K562 (cell line): ENCODE measurements at regions not wholly inside any gene's neighbourhood (a gene's known extent, or its start where the extent isn't known, plus 50 kb on each side); places are given as distances from the start of the nearest gene placed in this dataset.

Experiments
- ARNT ChIP-seq, 2 experiments: fragments of 450-650 bp; IDR thresholded peaks; 2 replicates each; pipeline ENCODE4 v1.6.1; 2016; ENCODE audit warnings: mild to moderate bottlenecking in 1 of 2
- CAMTA2 ChIP-seq: fragments of 250-450 bp; sonication (Bioruptor Pico); conservative IDR thresholded peaks from 2 replicates; pipeline ENCODE4 v1.5.1; 2022
- FOSL1 ChIP-seq: fragments of 200-800 bp; sonication (Bioruptor generic); conservative IDR thresholded peaks from 2 replicates; pipeline ENCODE4 v1.6.1; 2016; ENCODE audit warnings: missing genetic modification characterization, missing compliant biosample characterization
- GABPB2 ChIP-seq: fragments of 250-450 bp; sonication (Bioruptor Pico); conservative IDR thresholded peaks from 2 replicates; pipeline ENCODE4 v1.5.1; 2021; ENCODE audit warnings: mild to moderate bottlenecking
- NFIC ChIP-seq: fragments of 450-650 bp; IDR thresholded peaks from 2 replicates; pipeline ENCODE4 v1.6.1; 2017; ENCODE audit warnings: mild to moderate bottlenecking, inconsistent platforms
- POLR3G ChIP-seq: IDR thresholded peaks from 2 replicates; pipeline ENCODE4 v1.6.1; 2011; ENCODE audit not compliant: insufficient read length, insufficient replicate concordance; ENCODE audit errors: extremely low read depth
- ZNF143 ChIP-seq: sonication (generic); formaldehyde crosslinking; IDR thresholded peaks from 2 replicates; pipeline ENCODE4 v1.9.0; 2022; ENCODE audit warnings: mild to moderate bottlenecking, missing genetic modification reagents
- ZNF79 ChIP-seq: fragments of 250-450 bp; sonication (Bioruptor Pico); IDR thresholded peaks from 2 replicates; pipeline ENCODE4 v1.4.0; 2020; ENCODE audit warnings: low read depth, mild to moderate bottlenecking, moderate library complexity
- TF ChIP-seq, protein P1 (sequence below): fragments of 450-650 bp; IDR thresholded peaks from 2 replicates; pipeline ENCODE4 v1.7.1; 2018; ENCODE audit warnings: mild to moderate bottlenecking, low read depth; ENCODE audit not compliant: partially characterized antibody
- TF ChIP-seq, protein P2 (sequence below): fragments of 250-450 bp; sonication (Bioruptor Pico); IDR thresholded peaks from 2 replicates; pipeline ENCODE4 v1.4.0; 2020; ENCODE audit warnings: mild to moderate bottlenecking, moderate library complexity
- TF ChIP-seq, protein P3 (sequence below), 2 experiments: fragments of 450-650 bp; IDR thresholded peaks; 2 replicates each; pipeline ENCODE4 v1.6.1; 2016
- TF ChIP-seq, protein P4 (sequence below): sonication (generic); formaldehyde crosslinking; IDR thresholded peaks from 2 replicates; pipeline ENCODE4 v1.8.0; 2022; ENCODE audit warnings: mild to moderate bottlenecking, low read depth, missing genetic modification reagents
- TF ChIP-seq, protein P5 (sequence below): IDR thresholded peaks from 3 replicates; pipeline ENCODE4 v1.6.1; 2011; ENCODE audit warnings: borderline replicate concordance, mild to moderate bottlenecking; ENCODE audit not compliant: insufficient read length, insufficient read depth

DNA sequence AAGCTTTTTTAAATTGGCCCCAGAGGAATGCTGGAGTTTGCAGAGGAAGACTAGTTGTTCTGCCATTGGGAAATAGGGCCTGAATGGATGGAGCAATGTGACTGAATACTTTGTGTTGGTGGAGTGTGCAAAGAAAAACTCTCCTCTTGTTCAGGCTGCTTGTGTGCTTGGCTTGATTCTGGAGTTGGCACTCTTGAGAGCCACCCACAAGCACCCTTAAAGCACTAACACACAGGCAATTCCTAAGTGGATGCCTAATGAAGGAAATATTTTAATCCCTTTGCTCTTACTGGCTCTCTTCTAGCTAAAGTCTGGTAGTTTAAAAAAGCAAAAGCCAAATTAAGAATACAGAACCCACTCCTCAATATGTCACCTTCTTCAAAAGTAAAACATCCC is 304.4 kb upstream of the C2CD4B start (continued):
- TF ChIP-seq, protein P1, sequence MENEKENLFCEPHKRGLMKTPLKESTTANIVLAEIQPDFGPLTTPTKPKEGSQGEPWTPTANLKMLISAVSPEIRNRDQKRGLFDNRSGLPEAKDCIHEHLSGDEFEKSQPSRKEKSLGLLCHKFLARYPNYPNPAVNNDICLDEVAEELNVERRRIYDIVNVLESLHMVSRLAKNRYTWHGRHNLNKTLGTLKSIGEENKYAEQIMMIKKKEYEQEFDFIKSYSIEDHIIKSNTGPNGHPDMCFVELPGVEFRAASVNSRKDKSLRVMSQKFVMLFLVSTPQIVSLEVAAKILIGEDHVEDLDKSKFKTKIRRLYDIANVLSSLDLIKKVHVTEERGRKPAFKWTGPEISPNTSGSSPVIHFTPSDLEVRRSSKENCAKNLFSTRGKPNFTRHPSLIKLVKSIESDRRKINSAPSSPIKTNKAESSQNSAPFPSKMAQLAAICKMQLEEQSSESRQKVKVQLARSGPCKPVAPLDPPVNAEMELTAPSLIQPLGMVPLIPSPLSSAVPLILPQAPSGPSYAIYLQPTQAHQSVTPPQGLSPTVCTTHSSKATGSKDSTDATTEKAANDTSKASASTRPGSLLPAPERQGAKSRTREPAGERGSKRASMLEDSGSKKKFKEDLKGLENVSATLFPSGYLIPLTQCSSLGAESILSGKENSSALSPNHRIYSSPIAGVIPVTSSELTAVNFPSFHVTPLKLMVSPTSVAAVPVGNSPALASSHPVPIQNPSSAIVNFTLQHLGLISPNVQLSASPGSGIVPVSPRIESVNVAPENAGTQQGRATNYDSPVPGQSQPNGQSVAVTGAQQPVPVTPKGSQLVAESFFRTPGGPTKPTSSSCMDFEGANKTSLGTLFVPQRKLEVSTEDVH, result no peak
- TF ChIP-seq ZNF143 (CRISPR knock-in tag) (no peak), ZNF79 (CRISPR knock-in tag) (no peak), CAMTA2 (CRISPR knock-in tag) (no peak), NFIC (no peak), GABPB2 (CRISPR knock-in tag) (no peak), FOSL1 (no peak), POLR3G (no peak), ARNT (IDR thresholded peaks at IDR 0.05) (no peak)
- TF ChIP-seq, protein P2, sequence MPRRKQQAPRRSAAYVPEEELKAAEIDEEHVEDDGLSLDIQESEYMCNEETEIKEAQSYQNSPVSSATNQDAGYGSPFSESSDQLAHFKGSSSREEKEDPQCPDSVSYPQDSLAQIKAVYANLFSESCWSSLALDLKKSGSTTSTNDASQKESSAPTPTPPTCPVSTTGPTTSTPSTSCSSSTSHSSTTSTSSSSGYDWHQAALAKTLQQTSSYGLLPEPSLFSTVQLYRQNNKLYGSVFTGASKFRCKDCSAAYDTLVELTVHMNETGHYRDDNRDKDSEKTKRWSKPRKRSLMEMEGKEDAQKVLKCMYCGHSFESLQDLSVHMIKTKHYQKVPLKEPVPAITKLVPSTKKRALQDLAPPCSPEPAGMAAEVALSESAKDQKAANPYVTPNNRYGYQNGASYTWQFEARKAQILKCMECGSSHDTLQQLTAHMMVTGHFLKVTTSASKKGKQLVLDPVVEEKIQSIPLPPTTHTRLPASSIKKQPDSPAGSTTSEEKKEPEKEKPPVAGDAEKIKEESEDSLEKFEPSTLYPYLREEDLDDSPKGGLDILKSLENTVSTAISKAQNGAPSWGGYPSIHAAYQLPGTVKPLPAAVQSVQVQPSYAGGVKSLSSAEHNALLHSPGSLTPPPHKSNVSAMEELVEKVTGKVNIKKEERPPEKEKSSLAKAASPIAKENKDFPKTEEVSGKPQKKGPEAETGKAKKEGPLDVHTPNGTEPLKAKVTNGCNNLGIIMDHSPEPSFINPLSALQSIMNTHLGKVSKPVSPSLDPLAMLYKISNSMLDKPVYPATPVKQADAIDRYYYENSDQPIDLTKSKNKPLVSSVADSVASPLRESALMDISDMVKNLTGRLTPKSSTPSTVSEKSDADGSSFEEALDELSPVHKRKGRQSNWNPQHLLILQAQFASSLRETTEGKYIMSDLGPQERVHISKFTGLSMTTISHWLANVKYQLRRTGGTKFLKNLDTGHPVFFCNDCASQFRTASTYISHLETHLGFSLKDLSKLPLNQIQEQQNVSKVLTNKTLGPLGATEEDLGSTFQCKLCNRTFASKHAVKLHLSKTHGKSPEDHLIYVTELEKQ, result no peak
- TF ChIP-seq, protein P3, sequence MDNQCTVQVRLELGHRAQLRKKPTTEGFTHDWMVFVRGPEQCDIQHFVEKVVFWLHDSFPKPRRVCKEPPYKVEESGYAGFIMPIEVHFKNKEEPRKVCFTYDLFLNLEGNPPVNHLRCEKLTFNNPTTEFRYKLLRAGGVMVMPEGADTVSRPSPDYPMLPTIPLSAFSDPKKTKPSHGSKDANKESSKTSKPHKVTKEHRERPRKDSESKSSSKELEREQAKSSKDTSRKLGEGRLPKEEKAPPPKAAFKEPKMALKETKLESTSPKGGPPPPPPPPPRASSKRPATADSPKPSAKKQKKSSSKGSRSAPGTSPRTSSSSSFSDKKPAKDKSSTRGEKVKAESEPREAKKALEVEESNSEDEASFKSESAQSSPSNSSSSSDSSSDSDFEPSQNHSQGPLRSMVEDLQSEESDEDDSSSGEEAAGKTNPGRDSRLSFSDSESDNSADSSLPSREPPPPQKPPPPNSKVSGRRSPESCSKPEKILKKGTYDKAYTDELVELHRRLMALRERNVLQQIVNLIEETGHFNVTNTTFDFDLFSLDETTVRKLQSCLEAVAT (IDR thresholded peaks at IDR 0.05), result no peak
- TF ChIP-seq, protein P4, sequence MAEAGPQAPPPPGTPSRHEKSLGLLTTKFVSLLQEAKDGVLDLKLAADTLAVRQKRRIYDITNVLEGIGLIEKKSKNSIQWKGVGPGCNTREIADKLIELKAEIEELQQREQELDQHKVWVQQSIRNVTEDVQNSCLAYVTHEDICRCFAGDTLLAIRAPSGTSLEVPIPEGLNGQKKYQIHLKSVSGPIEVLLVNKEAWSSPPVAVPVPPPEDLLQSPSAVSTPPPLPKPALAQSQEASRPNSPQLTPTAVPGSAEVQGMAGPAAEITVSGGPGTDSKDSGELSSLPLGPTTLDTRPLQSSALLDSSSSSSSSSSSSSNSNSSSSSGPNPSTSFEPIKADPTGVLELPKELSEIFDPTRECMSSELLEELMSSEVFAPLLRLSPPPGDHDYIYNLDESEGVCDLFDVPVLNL (CRISPR knock-in tag), result no peak
- TF ChIP-seq, protein P5, sequence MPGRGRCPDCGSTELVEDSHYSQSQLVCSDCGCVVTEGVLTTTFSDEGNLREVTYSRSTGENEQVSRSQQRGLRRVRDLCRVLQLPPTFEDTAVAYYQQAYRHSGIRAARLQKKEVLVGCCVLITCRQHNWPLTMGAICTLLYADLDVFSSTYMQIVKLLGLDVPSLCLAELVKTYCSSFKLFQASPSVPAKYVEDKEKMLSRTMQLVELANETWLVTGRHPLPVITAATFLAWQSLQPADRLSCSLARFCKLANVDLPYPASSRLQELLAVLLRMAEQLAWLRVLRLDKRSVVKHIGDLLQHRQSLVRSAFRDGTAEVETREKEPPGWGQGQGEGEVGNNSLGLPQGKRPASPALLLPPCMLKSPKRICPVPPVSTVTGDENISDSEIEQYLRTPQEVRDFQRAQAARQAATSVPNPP, result no peak
